ENCODE measurements at regions not wholly inside any gene's neighbourhood (a gene's known extent, or its start where the extent isn't known, plus 50 kb on each side); places are given as distances from the start of the nearest gene placed in this dataset.

DNA sequence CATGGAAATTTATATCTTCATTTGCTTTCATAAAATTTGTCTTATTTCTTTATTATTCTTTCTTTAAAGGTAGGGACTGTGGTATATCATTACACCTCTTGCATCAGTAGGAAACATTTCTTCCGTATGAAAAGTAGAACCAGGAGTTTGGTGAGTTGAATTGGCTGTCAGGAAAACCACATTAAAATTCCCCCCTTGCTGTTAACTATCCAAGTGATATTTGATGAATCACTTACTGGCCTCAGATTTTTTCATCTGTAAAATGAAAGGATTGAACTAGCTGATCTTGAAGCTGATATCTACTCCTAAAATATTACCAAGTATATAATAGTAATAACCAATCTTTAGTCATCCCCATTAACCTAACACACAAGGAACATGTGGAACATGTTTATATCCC lies 460.9 kb downstream of the GJA1 start:
- H3K9me3 ChIP-seq: no peaks in the 10 kb centered on the region
- no peak for DNase-seq
- H3K4me1 ChIP-seq: no peaks in the 10 kb centered on the region
- H3K36me3 ChIP-seq: no peaks in the 10 kb centered on the region
- TF ChIP-seq, protein P1, sequence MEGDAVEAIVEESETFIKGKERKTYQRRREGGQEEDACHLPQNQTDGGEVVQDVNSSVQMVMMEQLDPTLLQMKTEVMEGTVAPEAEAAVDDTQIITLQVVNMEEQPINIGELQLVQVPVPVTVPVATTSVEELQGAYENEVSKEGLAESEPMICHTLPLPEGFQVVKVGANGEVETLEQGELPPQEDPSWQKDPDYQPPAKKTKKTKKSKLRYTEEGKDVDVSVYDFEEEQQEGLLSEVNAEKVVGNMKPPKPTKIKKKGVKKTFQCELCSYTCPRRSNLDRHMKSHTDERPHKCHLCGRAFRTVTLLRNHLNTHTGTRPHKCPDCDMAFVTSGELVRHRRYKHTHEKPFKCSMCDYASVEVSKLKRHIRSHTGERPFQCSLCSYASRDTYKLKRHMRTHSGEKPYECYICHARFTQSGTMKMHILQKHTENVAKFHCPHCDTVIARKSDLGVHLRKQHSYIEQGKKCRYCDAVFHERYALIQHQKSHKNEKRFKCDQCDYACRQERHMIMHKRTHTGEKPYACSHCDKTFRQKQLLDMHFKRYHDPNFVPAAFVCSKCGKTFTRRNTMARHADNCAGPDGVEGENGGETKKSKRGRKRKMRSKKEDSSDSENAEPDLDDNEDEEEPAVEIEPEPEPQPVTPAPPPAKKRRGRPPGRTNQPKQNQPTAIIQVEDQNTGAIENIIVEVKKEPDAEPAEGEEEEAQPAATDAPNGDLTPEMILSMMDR (IDR thresholded peaks at IDR 0.05; ENCODE audit: low read depth, low read length): no peak
- no peak overlapping the region for H3K4me3 ChIP-seq (ENCODE audit: low read depth, low read length)
- no peaks in the 10 kb centered on the region for H3K27me3 ChIP-seq

DNA sequence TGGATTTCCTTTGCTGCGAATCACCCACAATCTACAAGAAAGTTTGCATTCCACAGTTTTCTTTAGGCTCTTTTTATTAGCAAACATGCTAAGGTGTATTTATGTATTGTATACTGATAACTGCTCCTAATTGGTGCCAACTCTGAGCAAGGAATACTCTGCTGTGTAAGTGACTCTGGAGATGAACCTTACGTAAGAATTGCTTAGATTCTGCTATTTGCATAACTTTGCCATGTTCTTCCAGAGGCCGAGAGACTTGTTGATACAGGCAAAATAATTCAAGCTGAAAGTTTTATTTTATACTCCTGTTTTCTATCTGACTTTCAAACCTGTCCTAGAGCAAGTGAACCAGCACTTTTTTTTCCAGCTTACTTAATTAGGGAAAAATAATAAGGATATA lies 461.3 kb downstream of the GJA1 start:
- H3K4me1 ChIP-seq: no peaks in the 10 kb centered on the region
- DNase-seq: no peak
- no peaks in the 10 kb centered on the region for H3K27me3 ChIP-seq
- no peaks in the 10 kb centered on the region for H3K9me3 ChIP-seq
- TF ChIP-seq, protein P1 (IDR thresholded peaks at IDR 0.05; ENCODE audit: low read depth, low read length): no peak
- H3K36me3 ChIP-seq: no peaks in the 10 kb centered on the region
- no peak overlapping the region for H3K4me3 ChIP-seq (ENCODE audit: low read depth, low read length)

DNA sequence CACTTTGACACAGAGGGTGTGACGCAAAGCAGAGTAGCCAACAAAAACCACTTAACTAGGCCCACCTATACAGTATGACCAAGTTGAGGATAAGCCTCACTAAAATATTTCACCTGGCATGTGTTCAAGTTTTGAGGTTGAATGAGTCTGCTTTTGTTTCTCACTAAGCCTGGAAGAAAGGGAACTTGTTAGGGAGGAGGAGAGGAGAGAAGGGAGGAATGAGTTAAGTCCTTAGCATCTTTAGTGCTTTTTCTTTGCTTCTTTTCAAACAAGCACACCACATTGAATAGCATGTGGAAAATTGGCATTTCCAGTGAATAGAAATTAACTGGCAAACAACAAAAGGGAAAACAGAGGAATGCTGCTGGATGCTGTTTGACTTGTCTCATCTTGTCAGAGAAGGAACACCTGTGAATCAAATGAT lies 461.9 kb downstream of the GJA1 start:
- no peak for DNase-seq
- no peaks in the 10 kb centered on the region for H3K9me3 ChIP-seq
- TF ChIP-seq, protein P1 (IDR thresholded peaks at IDR 0.05; ENCODE audit: low read depth, low read length): no peak
- H3K4me1 ChIP-seq: no peaks in the 10 kb centered on the region
- H3K36me3 ChIP-seq: no peaks in the 10 kb centered on the region
- no peaks in the 10 kb centered on the region for H3K27me3 ChIP-seq
- H3K4me3 ChIP-seq (ENCODE audit: low read depth, low read length): no peak overlapping the region

DNA sequence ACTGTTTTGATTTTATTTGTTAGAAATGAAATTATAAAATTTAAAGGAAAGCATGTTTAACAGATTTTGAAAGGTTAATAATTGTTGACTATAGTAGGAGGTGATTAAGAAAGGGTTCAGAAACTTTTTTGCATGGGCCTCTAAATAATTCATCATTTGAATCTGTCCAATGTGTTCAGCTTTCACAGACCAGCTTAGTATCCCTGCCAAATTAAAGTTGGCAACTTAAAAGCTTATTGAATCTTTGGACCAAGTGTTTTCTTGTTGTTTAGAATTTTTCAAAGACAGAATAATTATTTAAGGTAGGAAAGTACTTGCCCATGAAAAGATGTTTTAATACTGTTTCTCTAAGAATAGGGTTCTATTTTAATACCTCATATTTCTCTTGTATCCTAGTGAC lies 466.0 kb downstream of the GJA1 start:
- no peak for DNase-seq
- Histone ChIP-seq H3K4me1 (no peaks in the 10 kb centered on the region), H3K27me3 (no peaks in the 10 kb centered on the region), H3K36me3 (no peaks in the 10 kb centered on the region), H3K9me3 (no peaks in the 10 kb centered on the region), H3K4me3 (ENCODE audit: low read depth, low read length) (no peak overlapping the region)
- TF ChIP-seq, protein P1 (IDR thresholded peaks at IDR 0.05; ENCODE audit: low read depth, low read length): no peak

DNA sequence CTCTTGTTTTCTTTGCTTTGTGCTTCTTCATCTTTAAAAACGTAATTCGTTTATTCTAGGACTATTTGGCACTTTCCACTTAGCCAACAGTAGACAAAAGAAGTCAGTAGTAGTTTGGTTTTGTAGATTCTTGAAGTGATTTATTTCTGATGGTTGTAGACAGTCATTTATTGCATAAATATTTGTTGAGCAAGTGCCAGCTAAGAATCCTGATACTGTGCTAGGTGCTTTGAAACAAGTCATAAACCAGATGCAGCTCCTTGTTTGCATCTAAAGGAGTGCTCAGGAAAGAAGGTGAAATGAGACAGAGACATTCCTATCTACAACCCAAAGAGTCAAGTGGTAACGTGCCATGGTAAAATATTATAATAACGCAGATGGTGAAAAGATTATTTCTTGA lies 469.1 kb downstream of the GJA1 start:
- no peaks in the 10 kb centered on the region for H3K4me1 ChIP-seq
- TF ChIP-seq, protein P1 (IDR thresholded peaks at IDR 0.05; ENCODE audit: low read depth, low read length): no peak
- no peak overlapping the region for H3K4me3 ChIP-seq (ENCODE audit: low read depth, low read length)
- no peaks in the 10 kb centered on the region for H3K27me3 ChIP-seq
- DNase-seq: no peak
- no peaks in the 10 kb centered on the region for H3K9me3 ChIP-seq
- no peaks in the 10 kb centered on the region for H3K36me3 ChIP-seq

DNA sequence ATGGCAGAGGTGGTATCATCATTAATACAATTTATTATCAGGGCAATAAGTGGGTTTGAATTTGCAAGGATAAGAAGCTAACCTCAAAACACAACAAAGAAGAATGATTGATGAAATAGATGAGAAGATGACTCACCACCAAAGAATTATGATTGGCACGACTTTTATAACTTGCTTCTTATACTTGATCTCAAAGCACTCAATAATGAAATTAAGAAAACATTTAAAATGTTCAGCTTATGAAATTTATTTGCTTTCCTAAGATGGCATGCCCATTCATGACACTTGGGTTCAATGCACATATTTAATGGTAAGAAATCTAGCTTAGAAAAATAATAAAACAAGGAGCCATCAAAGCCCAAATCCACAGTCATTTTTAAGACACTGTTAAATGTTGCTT lies 477.5 kb downstream of the GJA1 start:
- DNase-seq: no peak
- Histone ChIP-seq H3K36me3 (no peaks in the 10 kb centered on the region), H3K4me1 (no peaks in the 10 kb centered on the region), H3K4me3 (ENCODE audit: low read depth, low read length) (no peak overlapping the region), H3K9me3 (no peaks in the 10 kb centered on the region), H3K27me3 (no peaks in the 10 kb centered on the region)
- TF ChIP-seq, protein P1 (IDR thresholded peaks at IDR 0.05; ENCODE audit: low read depth, low read length): no peak

Measured in BE2C (cell line).